Hippocampal formation (tissue), 2 donors: ENCODE measurements at regions not wholly inside any gene's neighbourhood (a gene's known extent, or its start where the extent isn't known, plus 50 kb on each side); places are given as distances from the start of the nearest gene placed in this dataset.
"Not testable (repeated sequence)": the region's sequence is repeated elsewhere in the genome, so short reads cannot be mapped to it uniquely, and the experiment has no call there.

ENCODE experiments used
- DNase-seq, 2 donors: peaks; one replicate each; lab custom pipeline; 2025; lab: John Stamatoyannopoulos, UW

GRCh38 chr13:84655677-84656076 lies 773.4 kb upstream of the SLITRK1 start:
- no peak for DNase-seq

- DNase-seq = no peak
These were observed 772.5 kb upstream of the SLITRK1 start for GRCh38 chr13:84654654-84655275.

- DNase-seq = no peak
These were observed 771.8 kb upstream of the SLITRK1 start for GRCh38 chr13:84653915-84654534.

- no peak for DNase-seq
These were observed 769.4 kb upstream of the SLITRK1 start for GRCh38 chr13:84651705-84652104.

- no peak for DNase-seq
These were observed 769.0 kb upstream of the SLITRK1 start for GRCh38 chr13:84651288-84651687.

- no peak for DNase-seq
These were observed 767.6 kb upstream of the SLITRK1 start for GRCh38 chr13:84649853-84650252.

- peak in 1 of 2 donors; percentile 1 for DNase-seq
These were observed 765.9 kb upstream of the SLITRK1 start for GRCh38 chr13:84648069-84648640.

- no peak for DNase-seq
These were observed 764.7 kb upstream of the SLITRK1 start for GRCh38 chr13:84646957-84647356.

- DNase-seq = no peak
These were observed 763.1 kb upstream of the SLITRK1 start for GRCh38 chr13:84645196-84646012.

- no peak for DNase-seq
These were observed 759.2 kb upstream of the SLITRK1 start for GRCh38 chr13:84641491-84641890.

GRCh38 chr13:84640691-84641090 lies 758.4 kb upstream of the SLITRK1 start:
- DNase-seq = no peak

GRCh38 chr13:84630476-84630875 lies 748.2 kb upstream of the SLITRK1 start:
- DNase-seq = no peak

GRCh38 chr13:84616864-84617263 lies 734.6 kb upstream of the SLITRK1 start:
- no peak for DNase-seq

- DNase-seq = no peak
These were observed 727.4 kb upstream of the SLITRK1 start for GRCh38 chr13:84609716-84610115.

GRCh38 chr13:84607261-84608013 lies 725.2 kb upstream of the SLITRK1 start:
- DNase-seq = no peak

- no peak for DNase-seq
These were observed 724.3 kb upstream of the SLITRK1 start for GRCh38 chr13:84606616-84607015.

- no peak for DNase-seq
These were observed 723.7 kb upstream of the SLITRK1 start for GRCh38 chr13:84605927-84606326.

GRCh38 chr13:84591444-84591843 lies 709.2 kb upstream of the SLITRK1 start:
- DNase-seq = no peak

- DNase-seq = no peak
These were observed 708.4 kb upstream of the SLITRK1 start for GRCh38 chr13:84590663-84591062.

- no peak for DNase-seq
These were observed 705.7 kb upstream of the SLITRK1 start for GRCh38 chr13:84588023-84588422.

- not testable (repeated sequence) for DNase-seq
These were observed 697.6 kb upstream of the SLITRK1 start for GRCh38 chr13:84579901-84580300.

- DNase-seq = peak in 1 of 2 donors; percentile 9
These were observed 692.6 kb upstream of the SLITRK1 start for GRCh38 chr13:84574851-84575250.
